Peyer's patch (tissue), 4 donors: ENCODE measurements at regions not wholly inside any gene's neighbourhood (a gene's known extent, or its start where the extent isn't known, plus 50 kb on each side); places are given as distances from the start of the nearest gene placed in this dataset.

Experiments used
- DNase-seq, 3 donors: peaks; one replicate each; pipeline ENCODE4 v3.0.0-alpha.2; 2017 to 2019
- H3K27ac ChIP-seq, 4 donors: fragments of 200-600 bp; sonication (generic); one replicate each; pipeline ENCODE4 v1.5.1; 2016 to 2019
- H3K27me3 ChIP-seq, 2 donors: fragments of 200-600 bp; sonication (generic); one replicate each; pipeline ENCODE4 v1.5.1; 2019
- H3K36me3 ChIP-seq, 3 donors: fragments of 200-600 bp; sonication (generic); one replicate each; pipeline ENCODE4 v1.5.1; 2016 to 2019
- H3K4me1 ChIP-seq, 4 donors: fragments of 200-600 bp; sonication (generic); one replicate each; pipeline ENCODE4 v1.5.1; 2016 to 2019
- H3K4me3 ChIP-seq, 4 donors: fragments of 200-600 bp; sonication (generic); 1 replicate in 3 of 4; 2 replicates in 1 of 4; pipeline ENCODE4 v1.5.1; 2016 to 2019; ENCODE audit warnings: mild to moderate bottlenecking in 1 of 4
- H3K9me3 ChIP-seq, 4 donors: fragments of 200-600 bp; sonication (generic); one replicate each; pipeline ENCODE4 v1.5.1; 2016 to 2019; ENCODE audit warnings: mild to moderate bottlenecking in 1 of 4
- CTCF ChIP-seq, 6 experiments: fragments of 450-650 bp in 4 of 6; fragments of 200-600 bp in 2 of 6; sonication (generic) in 1 of 6; IDR thresholded peaks; one replicate each; pipeline ENCODE4 v1.5.1; 2017 to 2019; ENCODE audit warnings: antibody characterized with exemption in 6 of 6, mild to moderate bottlenecking in 3 of 6, moderate library complexity in 1 of 6
- POLR2A ChIP-seq, 2 donors: fragments of 450-650 bp; IDR thresholded peaks; one replicate each; pipeline ENCODE4 v1.5.1; 2017; ENCODE audit warnings: antibody characterized with exemption in 2 of 2, mild to moderate bottlenecking in 2 of 2, moderate library complexity in 2 of 2

- Histone ChIP-seq H3K9me3 (no peaks in the 10 kb centered on the region), H3K4me3 (no peak overlapping the region), H3K27me3 (no peaks in the 10 kb centered on the region), H3K36me3 (no peaks in the 10 kb centered on the region), H3K4me1 (no peaks in the 10 kb centered on the region), H3K27ac (no peak overlapping the region)
- no peak for TF ChIP-seq POLR2A (IDR thresholded peaks at IDR 0.05)
- no peak for TF ChIP-seq CTCF (IDR thresholded peaks at IDR 0.05)
- DNase-seq = no peak
Measured at GRCh38 chr3:178193846-178194245, 342.4 kb upstream of the KCNMB2 start.

- Histone ChIP-seq H3K9me3 (no peaks in the 10 kb centered on the region), H3K4me3 (no peak overlapping the region), H3K36me3 (no peaks in the 10 kb centered on the region), H3K27ac (no peak overlapping the region), H3K4me1 (no peaks in the 10 kb centered on the region), H3K27me3 (no peaks in the 10 kb centered on the region)
- TF ChIP-seq CTCF (IDR thresholded peaks at IDR 0.05) (no peak), POLR2A (IDR thresholded peaks at IDR 0.05) (no peak)
- DNase-seq = no peak
Measured at GRCh38 chr3:178194539-178194938, 341.7 kb upstream of the KCNMB2 start.

- DNase-seq = no peak
- TF ChIP-seq CTCF (IDR thresholded peaks at IDR 0.05) (no peak), POLR2A (IDR thresholded peaks at IDR 0.05) (no peak)
- no peaks in the 10 kb centered on the region for H3K36me3 ChIP-seq
Measured at GRCh38 chr3:178195824-178196223, 340.4 kb upstream of the KCNMB2 start.

GRCh38 chr3:178198329-178198728 lies 337.9 kb upstream of the KCNMB2 start:
- Histone ChIP-seq H3K27me3 (no peaks in the 10 kb centered on the region), H3K4me3 (no peak overlapping the region), H3K4me1 (no peaks in the 10 kb centered on the region), H3K36me3 (no peaks in the 10 kb centered on the region), H3K27ac (no peak overlapping the region), H3K9me3 (no peaks in the 10 kb centered on the region)
- TF ChIP-seq CTCF (IDR thresholded peaks at IDR 0.05) = no peak
- no peak for TF ChIP-seq POLR2A (IDR thresholded peaks at IDR 0.05)
- no peak for DNase-seq

More at GRCh38 chr3:178195824-178196223, 340.4 kb upstream of the KCNMB2 start:
- H3K27ac ChIP-seq = no peak overlapping the region
- H3K9me3 ChIP-seq = no peaks in the 10 kb centered on the region
- no peaks in the 10 kb centered on the region for H3K27me3 ChIP-seq
- no peak overlapping the region for H3K4me3 ChIP-seq
- no peaks in the 10 kb centered on the region for H3K4me1 ChIP-seq

- no peaks in the 10 kb centered on the region for H3K4me1 ChIP-seq
- no peak overlapping the region for H3K27ac ChIP-seq
- H3K4me3 ChIP-seq = no peak overlapping the region
- TF ChIP-seq POLR2A (IDR thresholded peaks at IDR 0.05) = no peak
- no peak for TF ChIP-seq CTCF (IDR thresholded peaks at IDR 0.05)
- H3K9me3 ChIP-seq = no peaks in the 10 kb centered on the region
- no peaks in the 10 kb centered on the region for H3K27me3 ChIP-seq
- no peaks in the 10 kb centered on the region for H3K36me3 ChIP-seq
- DNase-seq = no peak
Measured at GRCh38 chr3:178200316-178200715, 335.9 kb upstream of the KCNMB2 start.

- H3K27me3 ChIP-seq = no peaks in the 10 kb centered on the region
- no peaks in the 10 kb centered on the region for H3K36me3 ChIP-seq
- no peaks in the 10 kb centered on the region for H3K9me3 ChIP-seq
- no peak overlapping the region for H3K4me3 ChIP-seq
- TF ChIP-seq POLR2A (IDR thresholded peaks at IDR 0.05) = no peak
- TF ChIP-seq CTCF (IDR thresholded peaks at IDR 0.05) = no peak
- no peaks in the 10 kb centered on the region for H3K4me1 ChIP-seq
- no peak for DNase-seq
- no peak overlapping the region for H3K27ac ChIP-seq
Measured at GRCh38 chr3:178201714-178202113, 334.5 kb upstream of the KCNMB2 start.
